Breast epithelium (tissue), 3 donors: ENCODE measurements at regions not wholly inside any gene's neighbourhood (a gene's known extent, or its start where the extent isn't known, plus 50 kb on each side); places are given as distances from the start of the nearest gene placed in this dataset.

ENCODE experiments used
- POLR2A ChIP-seq: fragments of 450-650 bp; IDR thresholded peaks from one replicate; pipeline ENCODE4 v1.6.1; 2016; ENCODE audit warnings: antibody characterized with exemption, mild to moderate bottlenecking, moderate library complexity
- POLR2AphosphoS5 ChIP-seq, 3 donors: sonication (generic); formaldehyde crosslinking; IDR thresholded peaks; one replicate each; pipeline ENCODE4 v1.6.1; 2017; ENCODE audit warnings: antibody characterized with exemption in 3 of 3
- TF ChIP-seq, protein P1 (sequence below), 3 donors: fragments of 450-650 bp; IDR thresholded peaks; one replicate each; pipeline ENCODE4 v1.5.1; 2016 to 2017; ENCODE audit warnings: antibody characterized with exemption in 3 of 3, mild to moderate bottlenecking in 3 of 3, moderate library complexity in 3 of 3

DNA sequence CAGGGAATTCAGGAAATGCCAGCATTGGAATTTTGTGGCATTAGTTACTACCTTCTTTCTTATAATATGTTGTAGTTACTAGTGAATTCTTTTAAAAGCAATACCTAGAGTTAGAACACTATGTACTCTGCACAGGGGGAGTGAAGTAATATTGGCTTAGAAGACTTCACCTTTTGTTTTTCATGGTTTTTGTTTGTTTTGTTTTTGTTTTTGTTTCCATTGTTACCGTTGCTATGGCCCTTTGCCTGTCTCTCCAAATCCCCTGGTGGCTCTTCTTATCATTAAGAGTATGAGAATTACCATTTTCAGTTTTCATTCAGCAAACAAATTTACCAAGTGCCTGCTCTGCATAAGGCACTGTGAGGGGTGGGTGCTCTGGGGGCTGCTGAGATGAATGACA lies 160.1 kb downstream of the HAUS1 start:
- TF ChIP-seq POLR2A (no peak), POLR2AphosphoS5 (IDR thresholded peaks at IDR 0.05) (no peak)
- TF ChIP-seq, protein P1, sequence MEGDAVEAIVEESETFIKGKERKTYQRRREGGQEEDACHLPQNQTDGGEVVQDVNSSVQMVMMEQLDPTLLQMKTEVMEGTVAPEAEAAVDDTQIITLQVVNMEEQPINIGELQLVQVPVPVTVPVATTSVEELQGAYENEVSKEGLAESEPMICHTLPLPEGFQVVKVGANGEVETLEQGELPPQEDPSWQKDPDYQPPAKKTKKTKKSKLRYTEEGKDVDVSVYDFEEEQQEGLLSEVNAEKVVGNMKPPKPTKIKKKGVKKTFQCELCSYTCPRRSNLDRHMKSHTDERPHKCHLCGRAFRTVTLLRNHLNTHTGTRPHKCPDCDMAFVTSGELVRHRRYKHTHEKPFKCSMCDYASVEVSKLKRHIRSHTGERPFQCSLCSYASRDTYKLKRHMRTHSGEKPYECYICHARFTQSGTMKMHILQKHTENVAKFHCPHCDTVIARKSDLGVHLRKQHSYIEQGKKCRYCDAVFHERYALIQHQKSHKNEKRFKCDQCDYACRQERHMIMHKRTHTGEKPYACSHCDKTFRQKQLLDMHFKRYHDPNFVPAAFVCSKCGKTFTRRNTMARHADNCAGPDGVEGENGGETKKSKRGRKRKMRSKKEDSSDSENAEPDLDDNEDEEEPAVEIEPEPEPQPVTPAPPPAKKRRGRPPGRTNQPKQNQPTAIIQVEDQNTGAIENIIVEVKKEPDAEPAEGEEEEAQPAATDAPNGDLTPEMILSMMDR (IDR thresholded peaks at IDR 0.05), result no peak
